SK-N-SH (cell line): ENCODE measurements at regions not wholly inside any gene's neighbourhood (a gene's known extent, or its start where the extent isn't known, plus 50 kb on each side); places are given as distances from the start of the nearest gene placed in this dataset.

Experiments
- CTCF ChIA-PET: fragments of 300-600, 350-600 bp; formaldehyde crosslinking; extraction: SDS; loops from one replicate; lab custom pipeline; 2021; lab: Yijun Ruan, JAX
- POLR2A ChIA-PET: fragments of 350-600 bp; sonication (Branson Sonifier 250); formaldehyde crosslinking; extraction: SDS; loops from one replicate; lab custom pipeline; 2020; ENCODE audit warnings: antibody characterized with exemption, inconsistent platforms; lab: Yijun Ruan, JAX
- DNase-seq: peaks from one replicate; pipeline ENCODE4 v3.0.0; 2012
- H2AFZ ChIP-seq: fragments of 200-600 bp; sonication (generic); 2 replicates; pipeline ENCODE4 v1.8.1; 2016; ENCODE audit warnings: antibody characterized with exemption, mild to moderate bottlenecking, low read depth
- H3F3A ChIP-seq: fragments of 200-600 bp; sonication (generic); replicated peaks from 2 replicates; pipeline ENCODE3; 2016; ENCODE audit warnings: antibody characterized with exemption, mild to moderate bottlenecking; ENCODE audit not compliant: insufficient read depth
- H3K27ac ChIP-seq, 2 experiments: fragments of 200-500 bp in 1 of 2; fragments of 200-600 bp in 1 of 2; sonication (Bioruptor generic) in 1 of 2; sonication (generic), shearing (Covaris generic) in 1 of 2; 2 replicates each; pipeline versions ENCODE4 v1.5.1 to v1.6.1; 2014 to 2016; ENCODE audit warnings: low read depth in 2 of 2, inconsistent platforms in 1 of 2, low read length in 1 of 2, mild to moderate bottlenecking in 1 of 2, mixed read lengths in 1 of 2
- H3K27me3 ChIP-seq: fragments of 200-600 bp; sonication (generic), shearing (Covaris generic); 2 replicates; pipeline ENCODE4 v1.6.1; 2016; ENCODE audit warnings: mixed run types; ENCODE audit not compliant: insufficient read depth
- H3K36me3 ChIP-seq, 2 experiments: fragments of 200-500 bp in 1 of 2; fragments of 200-600 bp in 1 of 2; sonication (Bioruptor generic) in 1 of 2; sonication (generic) in 1 of 2; replicated peaks in 1 of 2; 2 replicates each; pipeline versions ENCODE3 to v1.5.1; 2014 to 2016; ENCODE audit warnings: low read length in 1 of 2, mild to moderate bottlenecking in 1 of 2; ENCODE audit not compliant: insufficient read depth in 2 of 2, control insufficient read depth in 1 of 2
- H3K4me1 ChIP-seq, 2 experiments: fragments of 200-500 bp in 1 of 2; fragments of 200-600 bp in 1 of 2; sonication (Bioruptor generic) in 1 of 2; sonication (generic), shearing (Covaris generic) in 1 of 2; 2 replicates each; pipeline versions ENCODE4 v1.5.1 to v1.6.1; 2014 to 2016; ENCODE audit warnings: low read depth in 1 of 2, low read length in 1 of 2, mixed run types in 1 of 2; ENCODE audit not compliant: insufficient read depth in 2 of 2, control insufficient read depth in 1 of 2
- H3K4me2 ChIP-seq: fragments of 200-600 bp; sonication (generic), shearing (Covaris generic); 2 replicates; pipeline ENCODE4 v1.6.1; 2017; ENCODE audit warnings: mixed run types
- H3K4me3 ChIP-seq, 2 experiments: fragments of 200-500 bp in 1 of 2; fragments of 200-600 bp in 1 of 2; sonication (Bioruptor generic) in 1 of 2; sonication (generic), shearing (Covaris generic) in 1 of 2; 2 replicates each; pipeline versions ENCODE4 v1.5.1 to v1.8.1; 2014 to 2016; ENCODE audit warnings: low read depth in 2 of 2, inconsistent platforms in 1 of 2, low read length in 1 of 2, mild to moderate bottlenecking in 1 of 2, mixed read lengths in 1 of 2, moderate library complexity in 1 of 2
- H3K79me2 ChIP-seq: fragments of 200-600 bp; sonication (generic); 2 replicates; pipeline ENCODE4 v1.8.1; 2017; ENCODE audit warnings: mild to moderate bottlenecking; ENCODE audit not compliant: insufficient read depth
- H3K9ac ChIP-seq: fragments of 200-600 bp; sonication (generic); 2 replicates; pipeline ENCODE4 v1.6.1; 2017; ENCODE audit warnings: mixed run types
- H3K9me2 ChIP-seq: fragments of 200-600 bp; sonication (generic); 2 replicates; pipeline ENCODE4 v1.6.1; 2017; ENCODE audit warnings: mixed run types
- H3K9me3 ChIP-seq: fragments of 200-600 bp; sonication (generic); 2 replicates; pipeline ENCODE4 v1.6.1; 2017; ENCODE audit warnings: mixed run types, mild to moderate bottlenecking, moderate library complexity
- H4K20me1 ChIP-seq: fragments of 200-600 bp; sonication (generic); 2 replicates; pipeline ENCODE4 v1.6.1; 2017; ENCODE audit warnings: mild to moderate bottlenecking, mixed run types; ENCODE audit not compliant: insufficient read depth
- CHD2 ChIP-seq: fragments of 150-350 bp; IDR thresholded peaks from 2 replicates; pipeline ENCODE4 v1.6.1; 2018; ENCODE audit warnings: low read length; ENCODE audit not compliant: partially characterized antibody
- EP300 ChIP-seq, 2 experiments: IDR thresholded peaks; 2 replicates each; pipeline versions ENCODE4 v1.4.0 to v1.6.1; 2012; ENCODE audit warnings: borderline replicate concordance in 1 of 2, low read depth in 1 of 2, low read length in 1 of 2
- FOSL2 ChIP-seq: IDR thresholded peaks from 2 replicates; pipeline ENCODE4 v1.4.0; 2012; ENCODE audit warnings: low read depth, mild to moderate bottlenecking, moderate library complexity, borderline replicate concordance
- RFX5 ChIP-seq: IDR thresholded peaks from 2 replicates; pipeline ENCODE4 v1.6.1; 2012; ENCODE audit warnings: mild to moderate bottlenecking, improper control_type of control experiment, low read length
- TAF1 ChIP-seq: IDR thresholded peaks from 2 replicates; pipeline ENCODE4 v1.6.1; 2012; ENCODE audit warnings: low read depth, mild to moderate bottlenecking, low read length, moderate library complexity, borderline replicate concordance
- WGBS: methylation state at CpG from one replicate; pipeline ENCODE4 v1.1.6; 2017; ENCODE audit warnings: low lambda C conversion rate; 5-methylcytosine and 5-hydroxymethylcytosine counted together
- TF ChIP-seq, protein P1 (sequence below): fragments of 150-350 bp; IDR thresholded peaks from 2 replicates; pipeline ENCODE4 v1.6.1; 2016; ENCODE audit warnings: mild to moderate bottlenecking, low read depth, low read length
- TF ChIP-seq, protein P2 (sequence below): IDR thresholded peaks from 2 replicates; pipeline ENCODE4 v1.6.1; 2012; ENCODE audit warnings: mild to moderate bottlenecking, low read depth, low read length, moderate library complexity
- TF ChIP-seq, protein P3 (sequence below): IDR thresholded peaks from 2 replicates; pipeline ENCODE4; 2012
- TF ChIP-seq, protein P4 (sequence below): fragments of 150-350 bp; IDR thresholded peaks from 2 replicates; pipeline ENCODE4 v1.6.1; 2017; ENCODE audit warnings: antibody characterized with exemption, low read length, low read depth, borderline replicate concordance
- TF ChIP-seq, protein P5 (sequence below): IDR thresholded peaks from 2 replicates; pipeline ENCODE4 v1.4.0; 2012; ENCODE audit warnings: low read depth
- TF ChIP-seq, protein P6 (sequence below): fragments of 200-600 bp; sonication (generic); IDR thresholded peaks from 2 replicates; pipeline ENCODE4 v1.6.1; 2017; ENCODE audit warnings: antibody characterized with exemption, mild to moderate bottlenecking, moderate library complexity

DNA sequence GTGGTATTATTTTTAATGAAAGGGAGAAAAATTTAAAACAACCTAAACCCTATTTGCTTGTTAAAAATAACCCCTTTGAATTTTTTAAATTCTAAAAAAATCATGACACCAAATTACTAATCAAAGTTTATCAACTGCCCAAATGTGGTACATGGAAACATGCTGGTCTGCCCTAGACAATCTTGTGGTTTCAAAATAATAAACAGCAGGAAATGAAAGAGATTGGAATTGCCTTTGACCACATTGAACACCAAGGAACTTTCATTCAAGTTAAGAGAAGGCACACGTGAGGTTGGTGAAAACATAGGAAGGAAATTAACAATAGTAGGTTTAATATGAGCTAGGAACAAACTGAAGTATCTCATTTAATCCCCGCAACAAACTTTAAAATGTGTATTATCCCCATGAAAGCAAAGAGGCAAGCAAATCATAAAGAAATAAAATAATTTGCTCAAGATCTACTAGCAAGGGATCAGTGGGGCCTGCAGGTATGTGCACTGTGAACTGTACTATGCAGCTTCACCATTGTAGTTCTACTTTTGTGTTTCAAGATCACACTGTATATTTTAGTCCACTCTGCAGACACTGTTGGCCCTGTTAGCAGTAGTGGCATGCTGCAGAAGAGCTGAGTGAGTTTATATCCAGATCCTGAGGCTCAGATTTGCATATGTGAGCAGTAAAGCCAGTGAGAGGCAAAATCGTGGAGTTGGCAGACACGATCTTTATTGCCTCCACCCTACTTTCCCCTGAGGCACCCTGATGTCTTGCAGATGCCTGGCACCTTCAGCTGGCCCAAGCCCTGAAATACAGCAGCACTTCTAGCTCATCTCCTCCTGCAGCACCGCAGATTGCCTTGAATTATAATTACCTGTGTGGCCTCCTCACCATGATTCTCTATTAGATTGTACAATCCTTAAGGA is 157.8 kb upstream of the TENT5A start:
- no peak overlapping the region for H3K9ac ChIP-seq
- no peak overlapping the region for H3K27ac ChIP-seq
- H3K9me3 ChIP-seq, result no peaks in the 10 kb centered on the region
- TF ChIP-seq, protein P1, sequence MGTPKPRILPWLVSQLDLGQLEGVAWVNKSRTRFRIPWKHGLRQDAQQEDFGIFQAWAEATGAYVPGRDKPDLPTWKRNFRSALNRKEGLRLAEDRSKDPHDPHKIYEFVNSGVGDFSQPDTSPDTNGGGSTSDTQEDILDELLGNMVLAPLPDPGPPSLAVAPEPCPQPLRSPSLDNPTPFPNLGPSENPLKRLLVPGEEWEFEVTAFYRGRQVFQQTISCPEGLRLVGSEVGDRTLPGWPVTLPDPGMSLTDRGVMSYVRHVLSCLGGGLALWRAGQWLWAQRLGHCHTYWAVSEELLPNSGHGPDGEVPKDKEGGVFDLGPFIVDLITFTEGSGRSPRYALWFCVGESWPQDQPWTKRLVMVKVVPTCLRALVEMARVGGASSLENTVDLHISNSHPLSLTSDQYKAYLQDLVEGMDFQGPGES, result no peak
- no peak for TF ChIP-seq EP300 (IDR thresholded peaks at IDR 0.05; ENCODE audit: borderline replicate concordance in 1 of 2, low read depth in 1 of 2, low read length in 1 of 2)
- no peak for TF ChIP-seq TAF1
- TF ChIP-seq CHD2, result no peak
- TF ChIP-seq FOSL2, result no peak
- TF ChIP-seq, protein P2, sequence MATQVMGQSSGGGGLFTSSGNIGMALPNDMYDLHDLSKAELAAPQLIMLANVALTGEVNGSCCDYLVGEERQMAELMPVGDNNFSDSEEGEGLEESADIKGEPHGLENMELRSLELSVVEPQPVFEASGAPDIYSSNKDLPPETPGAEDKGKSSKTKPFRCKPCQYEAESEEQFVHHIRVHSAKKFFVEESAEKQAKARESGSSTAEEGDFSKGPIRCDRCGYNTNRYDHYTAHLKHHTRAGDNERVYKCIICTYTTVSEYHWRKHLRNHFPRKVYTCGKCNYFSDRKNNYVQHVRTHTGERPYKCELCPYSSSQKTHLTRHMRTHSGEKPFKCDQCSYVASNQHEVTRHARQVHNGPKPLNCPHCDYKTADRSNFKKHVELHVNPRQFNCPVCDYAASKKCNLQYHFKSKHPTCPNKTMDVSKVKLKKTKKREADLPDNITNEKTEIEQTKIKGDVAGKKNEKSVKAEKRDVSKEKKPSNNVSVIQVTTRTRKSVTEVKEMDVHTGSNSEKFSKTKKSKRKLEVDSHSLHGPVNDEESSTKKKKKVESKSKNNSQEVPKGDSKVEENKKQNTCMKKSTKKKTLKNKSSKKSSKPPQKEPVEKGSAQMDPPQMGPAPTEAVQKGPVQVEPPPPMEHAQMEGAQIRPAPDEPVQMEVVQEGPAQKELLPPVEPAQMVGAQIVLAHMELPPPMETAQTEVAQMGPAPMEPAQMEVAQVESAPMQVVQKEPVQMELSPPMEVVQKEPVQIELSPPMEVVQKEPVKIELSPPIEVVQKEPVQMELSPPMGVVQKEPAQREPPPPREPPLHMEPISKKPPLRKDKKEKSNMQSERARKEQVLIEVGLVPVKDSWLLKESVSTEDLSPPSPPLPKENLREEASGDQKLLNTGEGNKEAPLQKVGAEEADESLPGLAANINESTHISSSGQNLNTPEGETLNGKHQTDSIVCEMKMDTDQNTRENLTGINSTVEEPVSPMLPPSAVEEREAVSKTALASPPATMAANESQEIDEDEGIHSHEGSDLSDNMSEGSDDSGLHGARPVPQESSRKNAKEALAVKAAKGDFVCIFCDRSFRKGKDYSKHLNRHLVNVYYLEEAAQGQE, result no peak
- TF ChIP-seq, protein P3, sequence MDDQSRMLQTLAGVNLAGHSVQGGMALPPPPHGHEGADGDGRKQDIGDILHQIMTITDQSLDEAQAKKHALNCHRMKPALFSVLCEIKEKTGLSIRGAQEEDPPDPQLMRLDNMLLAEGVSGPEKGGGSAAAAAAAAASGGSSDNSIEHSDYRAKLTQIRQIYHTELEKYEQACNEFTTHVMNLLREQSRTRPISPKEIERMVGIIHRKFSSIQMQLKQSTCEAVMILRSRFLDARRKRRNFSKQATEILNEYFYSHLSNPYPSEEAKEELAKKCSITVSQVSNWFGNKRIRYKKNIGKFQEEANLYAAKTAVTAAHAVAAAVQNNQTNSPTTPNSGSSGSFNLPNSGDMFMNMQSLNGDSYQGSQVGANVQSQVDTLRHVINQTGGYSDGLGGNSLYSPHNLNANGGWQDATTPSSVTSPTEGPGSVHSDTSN, result no peak
- TF ChIP-seq, protein P4, sequence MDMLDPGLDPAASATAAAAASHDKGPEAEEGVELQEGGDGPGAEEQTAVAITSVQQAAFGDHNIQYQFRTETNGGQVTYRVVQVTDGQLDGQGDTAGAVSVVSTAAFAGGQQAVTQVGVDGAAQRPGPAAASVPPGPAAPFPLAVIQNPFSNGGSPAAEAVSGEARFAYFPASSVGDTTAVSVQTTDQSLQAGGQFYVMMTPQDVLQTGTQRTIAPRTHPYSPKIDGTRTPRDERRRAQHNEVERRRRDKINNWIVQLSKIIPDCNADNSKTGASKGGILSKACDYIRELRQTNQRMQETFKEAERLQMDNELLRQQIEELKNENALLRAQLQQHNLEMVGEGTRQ, result no peak
- TF ChIP-seq, protein P5, sequence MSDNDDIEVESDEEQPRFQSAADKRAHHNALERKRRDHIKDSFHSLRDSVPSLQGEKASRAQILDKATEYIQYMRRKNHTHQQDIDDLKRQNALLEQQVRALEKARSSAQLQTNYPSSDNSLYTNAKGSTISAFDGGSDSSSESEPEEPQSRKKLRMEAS, result no peak
- TF ChIP-seq, protein P6, sequence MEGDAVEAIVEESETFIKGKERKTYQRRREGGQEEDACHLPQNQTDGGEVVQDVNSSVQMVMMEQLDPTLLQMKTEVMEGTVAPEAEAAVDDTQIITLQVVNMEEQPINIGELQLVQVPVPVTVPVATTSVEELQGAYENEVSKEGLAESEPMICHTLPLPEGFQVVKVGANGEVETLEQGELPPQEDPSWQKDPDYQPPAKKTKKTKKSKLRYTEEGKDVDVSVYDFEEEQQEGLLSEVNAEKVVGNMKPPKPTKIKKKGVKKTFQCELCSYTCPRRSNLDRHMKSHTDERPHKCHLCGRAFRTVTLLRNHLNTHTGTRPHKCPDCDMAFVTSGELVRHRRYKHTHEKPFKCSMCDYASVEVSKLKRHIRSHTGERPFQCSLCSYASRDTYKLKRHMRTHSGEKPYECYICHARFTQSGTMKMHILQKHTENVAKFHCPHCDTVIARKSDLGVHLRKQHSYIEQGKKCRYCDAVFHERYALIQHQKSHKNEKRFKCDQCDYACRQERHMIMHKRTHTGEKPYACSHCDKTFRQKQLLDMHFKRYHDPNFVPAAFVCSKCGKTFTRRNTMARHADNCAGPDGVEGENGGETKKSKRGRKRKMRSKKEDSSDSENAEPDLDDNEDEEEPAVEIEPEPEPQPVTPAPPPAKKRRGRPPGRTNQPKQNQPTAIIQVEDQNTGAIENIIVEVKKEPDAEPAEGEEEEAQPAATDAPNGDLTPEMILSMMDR, result no peak
- TF ChIP-seq RFX5, result no peak
- no peak overlapping the region for H3K4me2 ChIP-seq
- no peak for DNase-seq
- no peaks in the 10 kb centered on the region for H4K20me1 ChIP-seq
- no peaks in the 10 kb centered on the region for H3K36me3 ChIP-seq
- H3K79me2 ChIP-seq, result no peaks in the 10 kb centered on the region
- H2AFZ ChIP-seq, result no peak overlapping the region
- H3F3A ChIP-seq, result no peaks in the 10 kb centered on the region
- WGBS, result 88% methylated on average over 5 of the region's 5 CpGs
- no peaks in the 10 kb centered on the region for H3K9me2 ChIP-seq
- no peaks in the 10 kb centered on the region; a peak in 2 of 4 replicates for H3K4me1 ChIP-seq
- ChIA-PET POLR2A (no interaction called here), CTCF (interaction anchor here (0.8 kb wide), 1 partner anchor 10 kb away, joined by 4 read pairs; no protein-coding TSS in a partner anchor)
- no peak overlapping the region for H3K4me3 ChIP-seq
- H3K27me3 ChIP-seq, result no peaks in the 10 kb centered on the region
